Loucy (cell line): ENCODE measurements at regions not wholly inside any gene's neighbourhood (a gene's known extent, or its start where the extent isn't known, plus 50 kb on each side); places are given as distances from the start of the nearest gene placed in this dataset.

Experiments
- CTCF ChIP-seq: fragments of 200-600 bp; sonication (generic); conservative IDR thresholded peaks from 2 replicates; pipeline ENCODE4 v1.5.1; 2014; ENCODE audit warnings: mild to moderate bottlenecking, antibody characterized with exemption, low read length
- EZH2phosphoT487 ChIP-seq: fragments of 200-600 bp; IDR thresholded peaks from 2 replicates; pipeline ENCODE4 v1.6.1; 2018; ENCODE audit warnings: antibody characterized with exemption, mild to moderate bottlenecking, moderate library complexity, borderline replicate concordance

GRCh38 chr5:154609251-154609650 lies 131.2 kb upstream of the HAND1 start:
- TF ChIP-seq CTCF (no peak), EZH2phosphoT487 (no peak)
